Activated T-cell treated with anti-CD3 and anti-CD28 coated beads, Interleukin-2, amount 50 U/mL, for 48 hours (primary cell): ENCODE measurements at regions not wholly inside any gene's neighbourhood (a gene's known extent, or its start where the extent isn't known, plus 50 kb on each side); places are given as distances from the start of the nearest gene placed in this dataset.

Experiments used
- DNase-seq, 2 experiments: peaks; one replicate each; pipeline ENCODE4 v3.0.0-alpha.2; 2020

DNA sequence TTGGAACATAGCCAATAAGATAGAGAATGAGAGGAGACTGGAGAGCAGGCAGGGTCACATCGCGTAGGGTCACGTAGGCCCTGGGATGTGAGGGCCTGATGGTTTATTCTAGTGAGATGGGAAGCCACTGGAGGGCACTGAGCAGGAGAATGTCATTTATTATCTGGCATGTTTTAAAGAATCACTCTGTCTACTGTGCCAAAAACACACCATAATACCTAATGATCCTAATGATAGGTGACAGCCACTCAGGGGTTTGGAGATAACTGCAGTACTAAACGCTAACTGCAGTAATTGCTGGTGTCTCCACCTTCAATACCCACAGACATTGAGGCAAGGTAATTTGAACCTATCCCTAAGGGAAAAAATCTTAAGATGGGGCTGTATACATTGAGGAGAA lies 185.4 kb downstream of the TTLL7 start:
- DNase-seq = no peak

GRCh38 chr1:83810144-83810543 lies 188.8 kb downstream of the TTLL7 start:
- DNase-seq = no peak

DNA sequence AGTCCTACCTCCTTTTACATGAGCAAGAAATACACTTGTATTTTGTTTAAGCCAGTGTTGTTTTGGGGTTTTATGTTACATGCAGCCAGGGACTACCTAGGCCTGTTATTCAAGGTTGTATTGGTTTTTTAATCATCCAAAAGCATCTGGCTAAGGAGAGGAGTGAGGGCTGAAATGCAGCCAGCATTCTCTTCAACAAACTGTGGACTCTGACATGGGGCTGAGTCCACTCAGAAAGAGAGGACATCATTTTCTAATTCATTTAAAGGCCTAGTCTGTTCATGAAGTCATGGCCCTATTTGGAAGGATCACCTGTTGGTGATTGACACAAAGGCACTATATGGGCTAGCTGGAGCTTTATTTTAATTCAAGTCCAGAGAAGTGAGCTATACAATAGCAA lies 190.4 kb downstream of the TTLL7 start:
- DNase-seq = no peak

GRCh38 chr1:83807821-83808220 lies 191.1 kb downstream of the TTLL7 start:
- no peak for DNase-seq

- no peak for DNase-seq
These were observed 191.7 kb downstream of the TTLL7 start for GRCh38 chr1:83807231-83807630.

GRCh38 chr1:83805921-83806320 lies 193.0 kb downstream of the TTLL7 start:
- no peak for DNase-seq

DNA sequence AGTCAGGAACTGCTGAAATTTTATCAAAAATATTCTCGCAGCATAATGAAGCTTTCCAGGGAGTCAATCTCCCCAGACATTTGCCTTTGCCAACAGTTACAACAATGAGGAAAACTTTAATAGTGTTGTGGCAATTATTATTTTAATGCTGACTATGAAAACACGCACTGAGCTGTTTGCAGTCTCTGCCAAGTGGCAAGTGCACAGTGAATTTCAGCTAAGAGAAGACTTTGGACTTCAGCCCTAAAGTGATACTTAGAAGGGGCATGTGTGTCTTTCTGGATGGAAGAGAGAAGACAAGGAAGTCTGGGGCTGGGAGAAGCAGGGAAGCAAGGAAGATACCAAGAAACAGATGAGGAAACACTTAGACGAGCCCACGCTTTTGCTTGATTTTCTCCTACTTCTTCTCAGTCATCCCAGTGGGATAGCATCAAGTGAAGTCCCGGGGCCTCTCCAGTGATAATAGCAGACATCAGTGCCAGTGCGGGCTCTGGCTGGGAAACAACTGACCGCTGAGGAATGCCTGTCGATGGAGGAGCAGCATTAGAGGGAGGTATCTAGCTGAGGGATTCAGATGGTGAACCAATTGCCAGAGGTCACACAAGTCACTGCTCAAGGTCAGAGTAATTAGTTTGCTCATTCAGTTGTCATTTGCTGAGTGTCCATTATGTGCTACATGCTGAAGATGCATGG lies 196.3 kb downstream of the TTLL7 start:
- no peak for DNase-seq

DNA sequence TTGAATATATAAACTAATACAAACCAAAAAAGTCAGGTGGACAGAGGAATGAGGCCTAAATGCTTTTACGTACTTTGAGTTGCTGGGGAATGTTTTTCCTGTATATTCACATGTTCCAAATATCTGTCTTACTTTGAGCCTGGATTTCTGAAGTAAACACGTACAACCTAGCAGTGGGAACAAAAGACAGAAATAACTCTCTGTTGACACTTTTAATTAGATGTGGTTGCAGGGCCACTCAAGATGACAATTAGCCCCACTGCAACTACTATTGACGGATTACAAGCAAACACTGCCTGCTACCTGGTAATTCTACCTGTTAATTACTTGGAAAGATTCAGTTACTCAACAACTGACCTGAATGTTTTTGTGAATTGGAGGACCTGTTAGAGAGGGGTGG lies 196.9 kb downstream of the TTLL7 start:
- no peak for DNase-seq

GRCh38 chr1:83800066-83800465 lies 198.9 kb downstream of the TTLL7 start:
- DNase-seq = no peak

GRCh38 chr1:83799594-83799993 lies 199.3 kb downstream of the TTLL7 start:
- no peak for DNase-seq

- DNase-seq = no peak
These were observed 200.0 kb downstream of the TTLL7 start for GRCh38 chr1:83798965-83799364.

GRCh38 chr1:83796409-83796808 lies 202.5 kb downstream of the TTLL7 start:
- no peak for DNase-seq

- DNase-seq = no peak
These were observed 204.5 kb downstream of the TTLL7 start for GRCh38 chr1:83794384-83794783.

GRCh38 chr1:83791821-83792437 lies 207.0 kb downstream of the TTLL7 start:
- DNase-seq = no peak

DNA sequence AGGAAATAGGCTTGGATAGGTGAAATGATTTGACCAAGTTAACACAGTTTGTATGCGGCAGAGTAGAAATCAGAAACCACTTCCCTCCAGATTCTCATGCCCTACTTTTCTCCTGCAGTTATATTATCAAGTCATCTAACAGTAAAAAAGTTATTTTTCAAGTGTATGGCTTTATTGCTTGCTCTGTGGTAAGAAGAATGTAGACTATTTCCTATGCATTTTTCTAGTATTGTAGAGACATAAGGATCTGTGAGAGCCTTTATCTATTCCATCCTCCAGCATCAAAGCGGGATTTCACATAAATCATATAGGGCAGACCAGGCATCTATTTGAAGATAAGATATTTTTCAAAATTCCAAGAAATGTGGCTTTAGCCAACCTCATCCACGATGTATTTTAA lies 208.5 kb downstream of the TTLL7 start:
- DNase-seq = no peak

DNA sequence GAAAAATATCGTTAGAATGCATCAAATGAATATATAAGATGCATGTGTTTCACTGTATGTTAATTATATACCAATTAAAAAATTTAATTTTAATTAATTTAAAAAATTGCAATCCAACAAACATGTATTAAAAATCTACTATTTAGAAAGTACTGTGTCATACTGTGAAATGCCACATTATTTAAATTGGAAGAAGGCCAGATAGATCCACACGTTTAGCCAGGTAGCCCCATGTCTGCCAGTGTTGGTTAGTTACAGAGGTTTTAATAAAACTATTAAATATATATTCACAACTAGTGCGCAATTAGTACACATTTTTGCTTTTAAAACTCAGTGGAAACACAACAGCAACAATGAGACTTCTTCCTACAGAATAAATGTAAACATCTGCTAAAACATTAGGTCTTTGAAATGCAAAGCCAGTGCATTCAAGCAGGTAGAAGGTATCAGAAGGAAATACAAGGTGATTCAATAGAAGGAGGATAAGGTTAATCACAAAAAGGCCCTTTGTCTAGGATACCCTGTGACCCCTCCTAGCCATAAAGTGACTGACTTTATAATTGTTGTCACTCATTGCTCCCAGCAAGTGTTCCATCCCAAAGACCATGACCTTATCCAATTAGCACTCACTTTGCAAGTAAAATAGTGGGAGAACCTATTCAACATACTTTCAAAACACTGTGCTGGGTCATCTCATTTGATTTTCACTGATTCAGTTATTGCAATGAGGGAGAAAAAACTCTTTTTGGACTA lies 211.5 kb downstream of the TTLL7 start:
- DNase-seq = no peak

- no peak for DNase-seq
These were observed 217.3 kb downstream of the TTLL7 start for GRCh38 chr1:83781667-83782066.

DNA sequence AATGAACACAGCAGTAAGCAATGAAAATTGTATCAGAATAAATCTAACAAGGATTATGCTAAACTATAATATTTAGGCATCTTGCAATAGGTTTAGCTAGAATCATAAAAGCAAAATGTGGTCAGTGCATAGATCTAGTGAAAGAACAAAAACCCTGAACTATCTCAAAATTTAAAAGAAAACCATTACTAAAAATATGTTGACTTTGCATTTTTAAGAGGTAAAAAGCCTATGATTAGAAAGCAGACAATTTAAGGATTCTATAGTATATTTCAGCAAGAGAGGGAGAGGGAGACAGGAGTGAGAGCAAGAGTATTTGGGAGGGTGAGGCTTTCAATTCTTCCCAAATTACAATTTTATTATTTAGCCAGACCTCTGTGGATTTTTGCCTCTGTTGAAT lies 219.4 kb downstream of the TTLL7 start:
- no peak for DNase-seq

DNA sequence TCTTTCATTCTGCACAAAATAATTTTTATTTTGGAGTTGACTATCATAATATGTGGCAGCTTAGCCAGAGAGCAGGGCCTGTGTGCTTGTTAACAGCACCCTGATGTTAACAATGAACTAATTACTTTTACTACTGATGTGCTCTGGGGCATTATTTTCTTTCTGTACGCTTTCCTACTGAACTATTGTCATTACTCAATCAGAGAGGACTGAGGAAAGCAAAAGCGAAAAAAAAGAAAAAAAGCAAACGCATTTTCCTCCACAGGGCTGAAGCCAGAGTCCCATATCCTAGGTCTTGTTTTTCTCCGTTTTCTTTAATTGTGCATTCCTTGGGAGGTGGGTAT lies 221.2 kb downstream of the TTLL7 start:
- DNase-seq = no peak

GRCh38 chr1:83776913-83777757 lies 221.8 kb downstream of the TTLL7 start:
- DNase-seq = no peak

- DNase-seq = no peak
These were observed 222.8 kb downstream of the TTLL7 start for GRCh38 chr1:83775977-83776603.

DNA sequence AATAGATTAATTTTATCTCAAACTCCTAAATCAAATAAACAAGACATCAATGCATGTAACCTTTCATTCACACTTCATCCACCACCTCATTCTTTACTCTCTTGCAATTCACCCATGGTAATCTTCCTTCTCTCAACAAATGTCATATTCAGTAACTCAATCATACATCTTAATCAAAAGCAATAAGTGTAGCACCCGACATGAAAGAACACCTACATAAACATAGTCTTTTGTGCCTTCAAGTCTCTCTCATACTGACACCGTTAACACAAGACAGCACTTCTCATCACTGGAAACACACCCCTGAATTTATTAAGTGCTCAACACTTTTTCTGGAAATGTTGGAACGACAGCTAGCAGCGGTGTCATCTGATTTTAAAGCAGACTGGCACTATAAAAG lies 225.9 kb downstream of the TTLL7 start:
- no peak for DNase-seq

GRCh38 chr1:83770319-83770661 lies 228.6 kb downstream of the TTLL7 start:
- DNase-seq = no peak
